ELF-1 (cell line): ENCODE measurements at regions not wholly inside any gene's neighbourhood (a gene's known extent, or its start where the extent isn't known, plus 50 kb on each side); places are given as distances from the start of the nearest gene placed in this dataset.

Source experiments
- DNase-seq: peaks from one replicate; pipeline ENCODE4 v3.0.0-alpha.2; 2016; ENCODE audit warnings: low read depth, low spot score

DNA sequence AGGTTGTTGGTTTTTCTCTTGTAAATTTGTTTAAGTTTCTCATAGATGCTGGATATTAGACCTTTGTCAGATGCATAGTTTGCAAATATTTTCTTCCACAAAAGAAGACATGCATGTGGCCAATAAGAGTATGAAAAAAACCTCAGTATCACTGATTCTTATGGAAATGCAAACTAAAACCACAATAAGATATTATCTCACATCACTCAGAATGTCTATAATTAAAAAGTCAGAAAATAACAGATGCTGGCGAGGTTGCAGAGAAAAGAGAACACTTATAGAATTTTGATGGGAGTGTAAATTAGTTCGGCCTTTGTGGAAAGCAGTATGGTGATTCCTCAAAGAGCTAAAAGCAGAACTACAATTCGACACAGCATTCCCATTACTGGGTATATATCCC, 1355.6 kb downstream of the FAM133A start:
- no peak for DNase-seq

DNA sequence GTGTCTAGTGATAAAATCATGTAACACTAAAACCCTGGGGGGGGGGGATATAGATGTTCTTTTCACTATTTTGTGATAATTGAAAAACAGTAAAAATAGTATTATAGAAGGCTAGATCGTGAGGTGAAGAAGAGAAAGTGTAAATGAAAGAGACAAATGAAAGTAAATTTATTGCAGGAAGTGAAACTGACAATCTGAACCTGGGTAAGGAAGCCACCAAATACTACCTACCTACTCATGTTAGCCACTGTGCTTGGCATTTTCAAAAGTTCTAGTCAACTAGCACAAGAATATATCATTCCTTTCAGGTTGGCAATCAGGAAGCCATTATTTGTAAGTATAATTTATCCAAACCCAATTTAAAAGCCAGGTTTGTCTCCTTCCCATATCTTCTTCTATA, 1366.1 kb downstream of the FAM133A start:
- no peak for DNase-seq

DNA sequence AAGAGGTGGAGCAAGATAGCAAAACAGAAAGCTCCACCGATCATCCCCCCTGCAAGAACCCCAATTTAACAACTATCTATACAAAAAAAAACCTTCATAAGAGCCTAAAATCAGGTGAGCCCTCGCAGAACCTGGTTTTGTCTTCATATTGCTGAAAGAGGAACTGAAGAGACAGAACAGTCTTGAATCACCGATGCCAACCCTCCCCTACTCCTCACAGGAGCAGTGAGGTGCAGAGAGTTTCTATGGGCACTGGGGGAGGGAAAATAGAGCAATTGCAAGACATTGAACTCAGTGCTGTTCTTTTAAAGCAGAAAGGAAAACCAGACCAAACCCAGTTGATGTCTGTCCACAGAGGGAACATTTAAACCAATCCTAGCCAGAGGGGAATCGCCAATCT, 1370.3 kb downstream of the FAM133A start:
- no peak for DNase-seq

DNA sequence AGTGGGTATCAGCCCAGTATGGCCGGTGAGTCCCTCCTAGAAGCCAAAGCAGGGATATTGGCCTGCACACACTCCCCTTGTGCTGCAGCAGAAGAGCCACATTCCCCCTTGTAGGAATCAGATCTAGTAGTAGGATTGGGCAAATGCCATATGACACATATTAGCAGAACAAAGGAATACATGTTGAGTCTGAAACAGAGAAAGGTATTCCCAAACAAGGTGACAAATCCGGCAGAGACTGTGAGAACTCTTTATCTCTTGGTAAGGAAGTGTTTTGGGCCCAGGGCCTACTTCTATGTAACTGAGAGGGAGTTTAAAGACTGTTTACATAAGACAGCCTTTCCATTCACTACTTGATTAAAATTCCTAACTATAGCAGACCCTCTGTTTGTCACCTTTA, 1382.0 kb downstream of the FAM133A start:
- DNase-seq, result no peak

DNA sequence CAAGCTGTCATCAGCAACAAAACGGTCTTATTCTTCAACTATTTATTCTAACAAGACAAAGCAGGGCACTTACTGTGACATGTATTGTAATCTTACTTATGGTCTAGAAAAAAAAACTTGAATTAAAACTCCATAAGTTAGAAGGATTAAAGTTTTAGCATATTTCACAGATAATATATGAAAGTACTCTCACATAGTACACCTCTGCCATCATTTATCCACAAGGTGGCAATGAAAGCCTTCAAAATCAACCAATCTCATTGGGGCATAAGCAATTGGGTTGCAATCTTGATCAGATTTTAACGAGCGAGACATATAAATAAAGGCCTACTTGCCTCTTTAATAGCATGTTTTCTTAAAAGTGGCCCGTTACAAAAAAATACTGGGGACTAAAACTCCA, 1382.9 kb downstream of the FAM133A start:
- DNase-seq, result no peak

DNA sequence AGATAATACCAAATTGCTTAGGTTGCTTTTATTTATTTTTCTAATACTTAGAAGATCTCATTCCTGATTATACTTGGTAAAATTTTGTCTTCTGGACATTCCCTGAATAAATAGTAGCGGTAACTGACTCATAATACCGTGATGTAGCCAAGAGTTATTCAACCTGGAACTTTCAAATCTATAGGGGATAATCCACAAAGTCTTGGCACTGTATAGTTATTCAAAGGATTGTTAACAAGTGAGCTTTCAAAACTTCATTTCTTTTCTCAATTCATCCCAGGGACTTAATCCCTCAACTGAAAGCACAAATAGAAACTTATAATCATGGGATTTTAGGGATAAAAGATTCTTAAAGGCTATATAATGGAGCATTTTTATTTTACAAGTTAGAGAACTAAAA, 1383.3 kb downstream of the FAM133A start:
- no peak for DNase-seq

DNA sequence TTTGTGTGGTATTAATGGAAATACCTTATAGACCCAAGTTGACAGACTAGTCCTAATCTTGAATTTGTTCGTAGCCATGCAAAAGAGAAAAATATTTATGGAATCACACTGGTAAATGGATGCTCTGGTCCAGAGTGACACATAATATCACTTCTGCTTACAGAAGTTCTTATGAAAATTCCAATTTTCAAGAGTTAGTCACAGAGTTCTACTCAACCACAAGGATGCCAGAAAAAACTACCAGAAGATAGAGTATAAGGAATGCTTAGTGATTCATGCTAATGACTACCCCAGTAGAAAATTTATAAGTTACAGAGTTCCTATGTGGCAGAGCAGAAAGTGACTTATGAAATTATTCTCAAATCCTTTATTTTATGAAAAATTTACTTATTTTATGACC, 1384.8 kb downstream of the FAM133A start:
- no peak for DNase-seq

DNA sequence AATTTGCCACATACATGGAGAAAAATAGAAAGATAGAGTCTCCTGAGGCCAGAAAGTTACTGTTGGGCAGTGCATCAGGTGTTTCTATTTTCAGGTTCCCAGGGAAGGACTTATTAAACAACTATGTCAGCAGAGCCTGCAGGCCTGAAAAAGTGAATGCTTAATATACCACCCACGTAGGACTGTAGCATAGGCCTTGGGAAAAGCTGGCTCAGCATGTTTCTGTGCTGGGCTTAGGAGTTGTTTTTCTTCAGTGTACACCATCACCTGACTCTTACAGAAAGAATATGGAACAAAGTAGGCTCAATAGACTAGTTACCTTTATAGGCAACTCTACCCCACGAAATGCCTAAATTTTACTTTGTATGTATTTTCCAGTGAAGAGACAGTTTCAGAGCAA, 1385.9 kb downstream of the FAM133A start:
- DNase-seq, result no peak

DNA sequence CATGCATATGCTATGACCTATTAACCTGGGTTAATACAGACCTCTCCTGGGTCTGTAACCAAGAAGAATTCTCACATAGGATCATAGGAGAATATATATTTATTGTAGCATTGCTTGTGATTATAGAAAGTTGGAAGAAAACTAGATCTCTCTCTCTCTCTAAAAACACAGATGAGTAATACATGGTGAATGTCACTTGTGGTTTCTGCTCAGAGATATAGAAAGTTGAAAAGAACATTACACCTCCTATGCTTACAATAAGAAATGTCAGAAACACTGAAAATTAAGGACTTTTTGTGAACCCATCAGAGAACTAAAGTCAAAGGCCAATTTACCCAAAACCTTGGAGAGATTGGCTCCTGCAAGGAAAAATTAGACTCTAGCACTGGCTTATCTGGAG, 1389.5 kb downstream of the FAM133A start:
- no peak for DNase-seq

DNA sequence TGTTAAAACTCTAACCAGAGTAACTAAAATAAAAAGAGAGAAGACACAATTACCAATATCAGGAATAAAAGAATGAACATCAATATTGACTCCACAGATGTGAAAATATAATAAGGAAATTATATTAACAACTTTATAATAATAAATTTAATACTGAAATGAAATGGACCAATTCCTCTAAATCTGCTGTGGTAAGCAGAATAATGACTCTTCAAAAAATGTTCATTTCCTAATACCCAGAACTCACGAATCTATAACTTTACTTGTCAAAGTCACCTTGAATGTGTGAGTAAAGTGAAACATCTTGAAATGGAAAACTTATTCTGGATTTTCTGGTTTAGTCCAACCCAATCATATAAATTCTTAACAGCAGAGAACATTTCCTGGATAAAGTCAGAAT, 1391.1 kb downstream of the FAM133A start:
- no peak for DNase-seq

DNA sequence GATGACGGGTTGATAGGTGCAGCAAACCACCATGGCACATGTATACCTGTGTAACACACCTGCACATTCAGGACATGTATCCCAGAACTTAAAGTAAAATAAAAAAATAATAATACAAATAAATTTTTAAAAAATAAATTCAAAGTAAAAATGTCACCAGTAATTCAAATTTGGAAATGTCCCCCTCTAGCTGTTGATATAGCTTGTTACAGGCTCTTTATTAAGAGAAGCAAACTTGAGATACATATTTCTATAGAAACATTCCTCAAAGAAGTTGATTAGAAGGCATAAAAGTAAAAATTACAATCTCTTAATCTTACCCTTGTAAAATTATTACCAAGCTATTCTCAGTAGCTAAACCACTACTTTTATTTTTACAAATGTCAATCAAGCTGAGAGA, 1397.0 kb downstream of the FAM133A start:
- DNase-seq, result no peak

DNA sequence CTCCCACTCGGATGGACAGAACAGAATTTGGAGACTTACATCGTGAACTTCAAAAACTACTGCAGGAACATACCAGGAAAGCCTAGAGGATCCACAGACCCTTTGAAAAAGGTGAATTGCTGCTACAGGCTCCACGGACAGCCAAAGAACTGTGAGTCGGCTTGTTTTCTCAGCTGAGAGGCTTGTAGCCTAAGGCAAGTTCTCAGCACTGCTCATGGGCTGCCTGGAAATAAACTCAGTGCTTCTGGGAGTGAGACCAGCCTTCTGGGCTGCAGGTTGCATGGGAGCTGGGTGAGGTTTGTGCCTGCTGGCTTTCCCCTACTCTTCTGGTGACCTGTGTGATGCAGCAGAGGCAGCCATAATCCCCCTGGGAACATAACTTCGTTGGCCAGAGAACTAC, 1397.6 kb downstream of the FAM133A start:
- DNase-seq, result peak; percentile 91

DNA sequence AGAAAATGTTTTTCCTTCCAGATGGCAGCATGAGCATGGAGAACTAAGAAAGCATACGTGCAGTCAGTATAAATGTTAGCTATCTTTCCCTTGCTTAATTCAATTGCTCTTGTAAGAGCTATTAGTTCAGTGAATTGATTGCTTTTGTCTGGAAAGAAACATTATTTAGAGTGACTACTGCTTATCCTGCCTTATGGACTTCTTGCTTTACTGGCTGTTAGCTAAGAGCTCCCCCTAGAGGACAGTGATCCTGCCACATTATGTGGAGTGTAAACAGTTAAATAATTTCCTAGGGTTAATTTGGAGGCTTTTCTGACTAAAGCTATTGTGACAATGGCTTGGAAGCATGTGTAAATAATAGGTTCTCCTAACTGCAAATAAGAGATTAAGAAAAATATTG, 1402.4 kb downstream of the FAM133A start:
- no peak for DNase-seq

DNA sequence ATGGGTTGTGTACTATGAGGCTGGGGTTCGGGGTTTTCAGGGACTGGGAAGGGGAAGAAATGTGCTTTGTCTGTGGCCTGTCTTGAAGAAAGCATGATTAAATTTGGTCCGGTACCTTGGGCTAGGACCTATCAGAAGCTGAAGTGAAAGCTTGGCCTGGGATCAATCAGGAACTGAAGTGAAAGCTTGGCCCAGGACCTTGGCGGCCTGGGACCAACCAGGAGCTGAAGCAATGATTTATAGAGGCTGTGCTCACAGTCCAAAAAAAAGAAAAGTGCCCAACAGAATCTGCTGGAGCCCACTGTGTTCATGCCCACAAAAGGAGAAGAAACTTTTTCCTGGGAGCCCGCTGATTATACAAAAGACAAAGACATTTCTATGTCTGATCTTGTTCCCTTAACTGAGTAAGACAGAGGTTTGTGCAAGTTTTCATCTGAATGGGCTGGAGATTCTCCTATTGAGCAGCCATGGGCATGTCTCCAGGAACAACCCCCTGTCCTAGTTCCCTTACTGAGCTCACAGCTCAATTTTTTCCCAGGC, 1427.9 kb downstream of the FAM133A start:
- no peak for DNase-seq

DNA sequence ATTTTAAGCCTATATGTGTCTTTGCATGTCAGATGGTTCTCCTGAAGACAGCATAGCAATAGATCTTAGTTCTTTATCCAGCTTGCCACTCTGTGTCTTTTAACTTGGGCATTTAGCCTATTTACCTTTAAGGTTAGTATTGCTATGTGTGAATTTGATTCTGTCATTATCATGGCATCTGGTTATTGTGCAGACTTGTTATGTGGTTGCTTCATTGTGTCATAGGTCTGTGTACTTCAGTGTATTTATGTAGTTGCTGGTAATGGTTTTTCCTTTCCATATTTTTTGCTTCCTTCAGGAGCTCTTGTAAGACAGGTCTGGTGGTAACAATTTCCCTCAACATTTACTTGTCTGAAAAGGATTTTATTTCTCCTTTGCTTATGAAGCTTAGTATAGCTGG, 1443.5 kb downstream of the FAM133A start:
- DNase-seq, result no peak

DNA sequence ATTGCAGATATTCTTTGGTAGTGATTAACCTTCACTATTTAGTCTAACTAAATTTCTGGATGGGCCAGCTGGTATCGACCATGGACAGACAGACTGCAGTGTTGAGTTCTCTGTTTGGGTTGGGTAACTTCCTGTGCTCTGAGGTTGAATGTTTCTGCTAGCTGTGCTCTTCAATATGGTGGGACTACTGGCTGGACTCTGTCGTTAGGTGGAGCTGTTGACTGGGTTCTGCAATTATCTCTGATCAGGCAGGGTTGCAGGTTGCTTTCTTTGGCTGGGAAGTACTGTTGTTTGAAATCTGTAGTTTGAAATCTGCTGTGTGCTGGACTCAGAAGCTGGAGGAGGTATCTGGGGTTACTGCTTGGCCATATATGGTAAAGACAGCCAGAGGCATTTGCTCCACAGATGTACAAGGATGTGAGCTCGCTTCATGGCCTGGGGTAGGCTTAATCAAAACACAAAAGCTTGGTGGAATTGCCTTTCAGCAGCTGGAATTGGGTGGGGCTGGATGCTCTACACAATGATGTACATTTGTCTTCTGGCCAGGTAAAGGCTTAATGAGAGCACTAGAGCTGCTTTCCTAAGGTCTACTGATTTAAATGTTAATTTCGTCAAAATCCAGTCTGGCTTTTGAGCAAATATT, 1472.0 kb downstream of the FAM133A start:
- peak; percentile 72 for DNase-seq

DNA sequence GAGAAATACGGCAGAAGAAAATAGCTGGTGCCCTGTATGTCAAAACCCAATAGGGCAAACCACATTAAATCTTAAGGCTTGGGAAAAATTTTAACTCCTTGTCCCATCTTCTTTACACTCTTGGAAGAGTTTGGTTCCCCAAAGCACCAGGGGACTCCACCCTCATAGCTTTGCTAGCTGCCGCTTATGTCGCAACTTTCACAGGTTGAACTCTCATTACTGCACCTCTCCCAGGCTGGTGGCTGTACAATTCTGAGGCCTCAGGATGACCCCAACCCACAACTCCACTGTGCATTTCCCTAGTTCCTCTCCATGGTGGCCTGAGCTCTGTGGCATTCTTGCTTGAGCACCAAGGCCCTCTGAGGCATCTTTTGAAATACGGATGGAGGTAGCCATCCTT, 1478.8 kb downstream of the FAM133A start:
- no peak for DNase-seq

DNA sequence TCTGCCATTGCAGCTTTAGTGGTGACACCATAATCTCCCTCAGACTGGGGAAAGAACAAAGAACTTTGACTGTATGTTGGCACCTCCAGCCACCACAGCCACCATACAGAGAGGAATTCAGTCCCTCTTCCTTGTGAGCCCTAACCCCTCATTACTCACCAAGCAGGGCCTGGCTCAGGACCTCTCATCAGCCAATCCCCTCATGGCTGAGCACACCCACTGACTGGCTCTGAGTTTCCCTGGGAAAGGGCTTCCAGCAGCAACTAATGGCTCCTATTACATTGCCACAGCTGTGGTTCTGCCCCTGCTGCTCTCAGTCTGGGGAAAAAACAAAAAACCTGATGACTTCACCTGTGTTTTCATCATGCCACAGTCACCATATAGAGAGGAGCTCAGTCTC, 1482.6 kb downstream of the FAM133A start:
- no peak for DNase-seq
